Erythroblast (primary cell): ENCODE measurements at regions not wholly inside any gene's neighbourhood (a gene's known extent, or its start where the extent isn't known, plus 50 kb on each side); places are given as distances from the start of the nearest gene placed in this dataset.
"Not testable (repeated sequence)": the region's sequence is repeated elsewhere in the genome, so short reads cannot be mapped to it uniquely, and the experiment has no call there.

Experiments
- DNase-seq, 2 experiments: peaks; one replicate each; lab custom pipeline; 2025; lab: John Stamatoyannopoulos, UW
- GATA1 ChIP-seq: IDR thresholded peaks from 2 replicates; pipeline ENCODE4 v1.6.1; 2011; ENCODE audit warnings: low read depth, mild to moderate bottlenecking, control low read depth, low read length, moderate library complexity
- POLR2A ChIP-seq: IDR thresholded peaks from 2 replicates; pipeline ENCODE4 v1.6.1; 2011; ENCODE audit warnings: mild to moderate bottlenecking, low read length

DNA sequence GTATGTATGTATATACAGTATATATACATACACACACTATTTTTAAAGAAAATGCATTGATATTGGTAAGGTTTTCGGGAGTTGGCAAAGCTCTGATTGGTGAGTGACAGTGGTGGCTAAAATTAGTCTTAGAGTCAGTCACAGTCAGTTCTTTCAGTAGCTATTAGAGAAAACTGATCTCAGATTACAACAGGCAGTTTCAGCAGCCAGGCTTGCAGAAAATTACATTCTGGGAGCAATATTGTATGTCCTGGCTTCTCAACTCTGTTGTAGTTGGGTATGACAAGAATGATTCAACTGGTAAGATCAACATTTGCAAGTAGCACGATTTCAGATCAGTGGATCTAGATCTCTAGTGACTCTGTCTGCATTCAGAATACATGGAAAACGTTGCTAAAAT lies 897.9 kb upstream of the AUTS2 start:
- no peak for DNase-seq

DNA sequence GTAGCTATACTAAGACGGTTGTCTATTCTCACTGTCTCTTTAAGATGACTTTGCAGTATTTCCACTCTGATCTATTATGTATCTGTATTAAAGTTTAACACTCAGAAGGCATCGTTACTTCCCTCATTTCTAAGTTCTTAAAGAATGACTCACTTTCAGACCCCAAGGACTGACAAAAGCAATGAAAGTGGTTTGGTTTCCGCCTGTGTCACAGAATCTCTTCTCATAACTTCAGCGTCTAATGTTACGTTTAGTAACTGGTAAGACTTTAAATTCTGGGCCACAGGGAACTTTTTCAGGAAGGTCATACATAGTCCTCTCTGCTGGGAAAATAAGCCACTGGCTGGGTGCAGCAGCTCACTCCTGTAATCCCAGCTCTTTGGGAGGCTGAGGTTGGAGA lies 892.0 kb upstream of the AUTS2 start:
- TF ChIP-seq GATA1 (no peak), POLR2A (no peak)
- DNase-seq, result no peak

More for the DNA sequence above, 897.9 kb upstream of the AUTS2 start:
- TF ChIP-seq GATA1 (no peak), POLR2A (no peak)

DNA sequence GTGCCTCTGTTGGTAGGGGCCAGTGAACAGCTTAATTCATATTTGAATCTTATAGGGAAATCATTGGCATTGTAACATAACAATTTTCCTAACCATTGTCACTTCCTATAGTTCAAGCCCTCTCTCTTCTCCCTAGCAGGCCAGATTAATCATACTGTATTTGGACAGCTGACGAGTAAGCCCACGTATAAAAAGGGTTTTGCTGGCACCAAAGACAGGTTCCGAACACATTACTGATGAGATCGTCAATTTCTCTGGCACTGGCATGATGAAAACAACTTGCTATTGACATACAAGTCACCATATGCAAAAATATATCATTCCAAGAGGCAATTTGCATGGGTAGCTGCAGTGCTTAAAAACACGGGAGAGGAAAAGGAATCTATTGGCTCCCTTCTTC lies 891.1 kb upstream of the AUTS2 start:
- no peak for DNase-seq
- TF ChIP-seq GATA1, result no peak
- TF ChIP-seq POLR2A, result no peak

DNA sequence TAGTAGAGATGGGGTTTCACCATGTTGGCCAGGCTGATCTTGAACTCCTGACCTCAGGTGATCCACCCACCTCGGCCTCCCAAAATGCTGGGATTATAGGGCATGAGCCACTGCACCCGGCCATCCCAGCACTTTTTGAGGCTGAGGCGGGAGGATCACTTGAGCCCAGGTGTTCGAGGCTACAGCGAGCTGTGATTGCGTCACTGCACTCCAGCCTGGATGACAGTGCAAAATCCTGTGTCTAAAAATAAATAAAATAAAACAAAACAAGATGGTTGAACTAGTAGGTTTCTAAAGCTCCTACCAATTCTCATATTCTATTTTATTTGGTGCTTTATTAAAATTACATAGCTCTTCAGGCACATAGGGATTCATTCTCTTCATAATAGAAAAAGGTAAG lies 890.3 kb upstream of the AUTS2 start:
- no peak for DNase-seq
- no peak for TF ChIP-seq GATA1
- no peak for TF ChIP-seq POLR2A

DNA sequence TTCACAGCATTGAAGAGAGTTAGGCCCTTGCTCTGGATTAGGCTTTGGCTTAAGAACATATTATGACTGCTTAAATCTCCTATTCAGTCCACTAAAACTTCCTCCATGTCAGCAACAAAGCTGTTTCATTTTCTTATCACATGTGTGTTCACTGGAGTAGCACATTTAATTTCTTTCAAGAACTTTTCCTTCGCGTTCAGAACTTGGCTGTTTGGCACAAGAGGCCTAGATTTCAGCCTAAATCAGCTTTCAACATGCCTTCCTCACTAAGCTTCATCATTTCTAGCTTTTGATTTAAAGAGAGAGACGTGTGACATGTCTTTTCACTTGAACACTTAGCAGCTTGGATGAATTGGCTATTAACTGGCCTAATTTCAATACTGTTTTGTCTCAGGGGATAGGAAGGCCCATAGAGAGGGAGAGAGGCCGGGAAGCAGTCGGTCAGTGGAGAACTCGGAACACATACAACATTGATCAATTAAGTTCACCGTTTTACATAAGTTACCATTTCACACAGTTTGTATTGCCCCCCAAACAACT lies 885.2 kb upstream of the AUTS2 start:
- TF ChIP-seq GATA1, result no peak
- no peak for TF ChIP-seq POLR2A
- DNase-seq, result no peak

DNA sequence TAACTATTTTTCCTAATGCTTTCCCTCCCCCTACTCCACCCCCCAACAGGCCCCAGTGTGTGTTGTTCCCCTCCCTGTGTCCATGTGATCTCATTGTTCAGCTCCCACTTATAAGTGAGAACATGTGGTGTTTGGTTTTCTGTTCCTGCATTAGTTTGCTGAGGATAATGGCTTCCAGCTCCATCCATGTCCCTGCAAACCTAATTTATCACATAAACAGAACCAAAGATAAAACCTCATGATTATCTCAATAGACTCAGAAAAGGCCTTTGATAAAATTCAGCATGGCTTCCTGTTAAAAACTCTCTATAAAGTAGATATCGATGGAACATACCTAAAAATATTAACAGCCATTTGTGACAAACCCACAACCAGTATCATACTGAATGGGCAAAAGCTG lies 884.1 kb upstream of the AUTS2 start:
- DNase-seq, result not testable (repeated sequence)

DNA sequence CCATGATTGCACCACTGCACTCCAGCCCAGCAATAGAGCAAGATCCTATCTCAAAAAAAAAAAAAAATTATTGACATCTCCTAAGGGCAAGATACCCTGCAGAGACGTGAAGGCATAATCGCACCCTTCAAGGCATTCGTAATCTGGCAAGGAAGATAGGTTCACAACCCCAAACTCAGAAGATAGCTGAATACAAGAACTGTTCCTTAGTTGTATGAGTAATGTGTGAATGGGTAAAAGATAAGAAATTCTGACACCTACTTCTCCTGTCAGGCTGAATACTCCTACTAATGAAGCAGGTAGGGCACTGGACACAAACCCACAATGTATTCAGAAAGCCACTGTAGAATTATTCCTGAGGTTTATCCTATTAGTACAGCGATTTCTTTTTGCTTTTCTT lies 882.4 kb upstream of the AUTS2 start:
- no peak for DNase-seq
- no peak for TF ChIP-seq POLR2A
- no peak for TF ChIP-seq GATA1

DNA sequence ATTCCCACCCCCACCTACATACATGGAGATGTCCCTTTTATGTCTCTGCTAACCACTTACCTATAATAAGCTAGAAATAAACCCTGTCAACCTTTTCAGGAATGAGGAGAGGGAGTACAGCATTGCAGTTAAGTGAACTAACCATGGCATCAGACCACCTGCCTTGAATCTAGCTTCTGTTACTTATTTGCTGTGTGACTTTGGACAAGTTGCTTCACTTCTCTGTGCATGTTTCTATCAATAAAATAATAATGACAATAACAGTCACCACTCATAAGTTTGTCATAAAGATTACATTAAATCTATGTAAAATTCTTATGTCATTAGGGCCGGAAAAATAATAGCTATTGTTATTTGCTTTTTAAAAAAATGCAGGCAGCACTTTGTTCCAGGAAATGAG lies 881.1 kb upstream of the AUTS2 start:
- TF ChIP-seq GATA1 (no peak), POLR2A (no peak)
- DNase-seq, result no peak

DNA sequence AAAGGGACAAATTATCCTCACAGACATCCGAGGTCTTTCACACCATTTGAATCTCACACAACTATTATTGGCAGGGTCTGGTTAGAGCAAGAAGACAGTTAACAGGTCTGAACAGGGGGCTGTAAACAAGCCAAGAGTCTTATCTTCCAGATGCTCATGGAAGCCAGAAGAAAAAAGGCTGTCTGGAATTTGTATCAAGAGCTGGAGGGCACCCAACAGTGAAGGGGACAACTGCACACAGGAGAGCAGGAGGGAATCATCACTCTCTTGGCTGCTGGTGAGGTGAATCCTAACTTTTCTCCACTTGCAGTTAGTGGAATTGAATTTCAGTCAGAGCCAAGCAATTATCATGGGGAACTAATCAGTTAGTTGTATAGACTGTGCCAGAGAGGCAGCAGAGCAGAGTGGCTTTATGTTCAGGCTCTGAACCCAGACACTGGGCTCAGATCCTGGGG lies 880.2 kb upstream of the AUTS2 start:
- no peak for DNase-seq
- TF ChIP-seq POLR2A (no peak), GATA1 (no peak)

DNA sequence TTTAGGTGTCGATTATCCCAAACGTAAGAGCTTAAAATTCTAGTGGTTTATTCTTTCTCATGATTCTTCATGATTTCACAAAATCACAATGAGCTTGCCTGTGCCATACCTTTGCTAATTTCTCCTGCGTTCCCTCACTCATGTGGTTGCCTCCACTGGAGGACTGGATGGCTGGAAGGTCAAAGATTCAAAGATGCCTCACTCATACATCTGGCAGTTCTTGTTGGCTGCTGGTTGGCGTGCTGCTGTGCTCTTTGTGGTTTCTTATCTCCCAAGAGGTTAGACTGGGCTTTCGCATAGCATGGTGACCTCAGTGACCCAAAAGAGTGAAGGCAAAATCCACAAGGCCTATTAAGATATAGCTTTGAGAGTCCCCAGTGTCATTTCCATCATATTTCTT lies 877.6 kb upstream of the AUTS2 start:
- no peak for DNase-seq
- no peak for TF ChIP-seq POLR2A
- no peak for TF ChIP-seq GATA1

DNA sequence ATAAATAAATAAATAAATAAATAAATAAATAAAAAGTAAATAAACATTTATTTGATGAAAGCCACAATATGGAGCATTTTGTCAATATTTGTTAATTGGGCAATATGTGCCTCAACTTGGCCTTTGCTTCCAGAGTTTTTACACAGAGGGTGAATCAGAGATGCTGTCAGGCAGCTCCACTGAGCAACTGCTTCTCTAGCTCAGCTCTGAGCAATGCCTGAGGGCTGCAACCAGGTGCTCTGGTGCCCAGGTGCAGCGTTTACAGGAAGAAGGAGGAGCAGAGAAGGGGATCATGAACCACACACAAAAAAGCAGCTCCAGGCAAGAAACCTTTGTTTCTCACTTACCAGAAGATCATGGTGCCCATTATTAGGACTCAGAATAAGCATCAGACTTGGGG lies 876.2 kb upstream of the AUTS2 start:
- no peak for DNase-seq
- TF ChIP-seq POLR2A, result no peak
- no peak for TF ChIP-seq GATA1

DNA sequence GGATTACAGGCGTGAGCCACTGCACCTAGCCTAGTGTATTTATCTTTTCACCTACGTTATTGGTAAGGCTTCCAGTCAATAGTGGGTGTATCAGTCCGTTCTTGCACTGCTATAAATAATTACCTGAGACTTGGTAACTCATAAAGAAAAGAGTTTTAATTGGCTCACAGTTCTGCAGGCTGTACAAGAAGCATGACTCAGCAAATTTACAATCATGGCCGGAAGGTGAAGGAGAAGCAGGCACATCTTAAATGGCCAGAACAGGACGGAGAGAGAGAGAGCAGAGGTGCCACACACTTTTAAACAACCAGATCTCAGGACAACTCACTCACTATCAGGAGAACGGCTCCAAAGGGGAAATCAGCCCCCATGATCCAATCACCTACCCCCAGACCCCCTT lies 873.3 kb upstream of the AUTS2 start:
- no peak for DNase-seq
- no peak for TF ChIP-seq POLR2A
- TF ChIP-seq GATA1, result no peak

DNA sequence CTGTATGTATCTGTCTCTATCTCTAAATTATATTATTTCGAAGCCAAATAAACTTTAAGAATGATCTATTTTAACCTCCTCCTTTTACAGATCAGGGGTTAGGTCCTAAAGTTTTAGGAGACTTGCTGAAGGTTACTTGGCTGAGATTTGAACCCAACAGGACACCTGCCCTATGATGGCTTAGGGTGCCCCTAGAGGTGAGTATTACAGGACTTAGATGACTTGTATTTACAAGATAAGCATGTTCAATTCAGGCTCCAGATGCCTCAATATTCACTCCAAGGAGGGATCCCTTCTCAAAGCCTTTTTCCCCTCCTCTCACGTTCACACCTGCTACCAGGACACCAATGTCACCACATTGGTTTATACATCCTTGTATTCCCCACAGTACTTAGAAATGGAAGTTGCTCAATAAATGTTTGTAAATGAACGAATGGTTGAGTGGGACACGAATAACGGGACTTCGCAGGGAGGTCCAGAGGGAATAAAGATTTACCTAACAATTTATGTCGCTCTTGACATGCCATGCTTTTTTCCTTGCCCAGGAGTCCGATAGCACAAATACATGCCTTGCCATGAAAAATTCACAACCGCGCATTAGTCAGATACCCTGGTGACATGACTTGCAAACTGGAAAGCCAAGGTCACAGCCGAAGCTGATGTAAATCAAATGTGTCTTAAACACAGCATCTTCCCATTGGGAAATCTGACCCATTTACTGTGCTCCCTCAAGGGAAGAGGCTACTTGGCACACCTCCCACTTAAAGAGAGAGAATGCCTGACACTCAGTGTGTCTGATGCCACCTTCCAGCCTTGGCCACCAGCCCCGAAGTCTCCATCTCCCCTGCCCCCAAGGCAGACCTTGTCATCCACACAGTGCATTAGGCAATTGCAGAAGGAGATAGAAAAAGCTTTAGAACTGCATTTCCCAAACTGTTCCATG lies 872.2 kb upstream of the AUTS2 start:
- no peak for DNase-seq

DNA sequence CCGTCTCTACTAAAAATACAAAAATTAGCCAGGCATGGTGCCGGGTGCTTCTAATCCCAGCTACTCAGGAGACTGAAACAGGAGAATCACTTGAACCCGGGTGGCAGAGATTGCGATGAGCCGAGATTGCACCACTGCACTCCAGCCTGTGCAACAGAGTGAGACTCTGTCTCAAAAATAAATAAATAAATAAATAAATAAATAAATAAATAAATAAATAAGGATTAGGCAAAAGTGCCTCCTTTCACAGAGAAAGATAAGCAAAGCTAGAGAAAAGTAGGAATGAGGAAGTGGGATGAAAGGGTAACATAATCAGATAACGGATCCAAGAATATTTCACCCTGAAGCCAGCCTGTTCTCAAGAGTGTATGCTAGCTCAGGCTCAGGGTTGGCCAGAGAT lies 869.6 kb upstream of the AUTS2 start:
- DNase-seq, result not testable (repeated sequence)

More for the DNA sequence above, 872.2 kb upstream of the AUTS2 start:
- TF ChIP-seq POLR2A (no peak), GATA1 (no peak)

DNA sequence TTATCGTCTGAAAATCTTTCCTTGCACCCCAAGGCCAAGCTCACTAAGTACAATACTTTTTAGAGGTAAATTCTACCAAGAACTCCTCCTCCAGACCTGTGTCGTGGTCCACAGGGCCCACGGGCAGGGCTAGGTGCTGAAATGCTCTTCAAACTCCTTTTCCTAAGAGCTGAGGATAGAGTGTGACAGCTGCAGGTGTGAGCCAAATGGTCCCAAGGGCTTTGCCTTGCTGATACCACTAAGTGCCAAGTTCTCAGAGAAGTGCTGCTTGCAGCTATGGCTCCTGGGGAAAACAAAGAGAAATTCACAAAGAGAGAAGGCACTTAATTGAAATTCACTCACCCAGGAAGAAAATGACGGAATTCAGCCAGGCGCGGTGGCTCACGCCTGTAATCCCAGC lies 868.9 kb upstream of the AUTS2 start:
- DNase-seq, result no peak
- no peak for TF ChIP-seq GATA1
- TF ChIP-seq POLR2A, result no peak
